ENCODE measurements at regions not wholly inside any gene's neighbourhood (a gene's known extent, or its start where the extent isn't known, plus 50 kb on each side); places are given as distances from the start of the nearest gene placed in this dataset.

DNA sequence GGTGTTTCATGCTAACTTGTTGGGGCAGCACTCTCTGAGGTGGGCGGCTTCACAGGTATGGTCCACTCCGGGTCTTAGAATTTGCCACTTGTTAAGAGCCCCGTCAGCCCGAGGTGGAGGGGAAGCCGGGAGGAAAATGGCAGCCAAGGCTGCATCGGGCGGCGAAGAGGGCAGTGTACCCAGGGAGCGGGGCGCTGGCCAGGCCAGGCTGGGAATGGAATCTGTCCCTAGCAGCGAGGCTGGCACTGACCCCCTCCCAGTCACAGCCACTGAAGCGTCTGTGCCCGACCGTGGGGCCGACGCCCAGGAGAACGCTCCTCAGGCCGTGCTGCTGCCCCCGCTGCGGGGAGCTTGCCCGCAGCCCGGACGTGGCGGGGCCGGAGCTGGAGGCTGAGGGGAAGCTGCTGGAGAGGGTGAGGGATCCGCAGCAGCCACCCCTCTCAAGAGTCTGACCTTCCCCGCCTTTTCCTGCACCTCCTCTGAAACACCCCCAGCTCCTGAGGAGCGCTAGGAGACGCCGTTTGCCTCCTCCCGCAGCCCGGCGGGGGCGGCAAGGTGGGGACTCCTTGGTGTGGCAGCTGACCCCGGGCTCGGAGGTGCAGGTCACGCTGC lies 313.8 kb upstream of the SPRY2 start:
- no peak overlapping the region for H3K27ac ChIP-seq
- H3K4me3 ChIP-seq: no peak overlapping the region
- DNase-seq: no peak
- ATAC-seq: no peak
- H3K9me3 ChIP-seq: no peaks in the 10 kb centered on the region
- no peaks in the 10 kb centered on the region for H3K36me3 ChIP-seq (ENCODE audit: insufficient read depth in 1 of 2, low read depth in 1 of 2)
- no peaks in the 10 kb centered on the region for H3K4me1 ChIP-seq
- intact Hi-C loops (cut with DNase I): no loop called here
- TF ChIP-seq, protein P1, sequence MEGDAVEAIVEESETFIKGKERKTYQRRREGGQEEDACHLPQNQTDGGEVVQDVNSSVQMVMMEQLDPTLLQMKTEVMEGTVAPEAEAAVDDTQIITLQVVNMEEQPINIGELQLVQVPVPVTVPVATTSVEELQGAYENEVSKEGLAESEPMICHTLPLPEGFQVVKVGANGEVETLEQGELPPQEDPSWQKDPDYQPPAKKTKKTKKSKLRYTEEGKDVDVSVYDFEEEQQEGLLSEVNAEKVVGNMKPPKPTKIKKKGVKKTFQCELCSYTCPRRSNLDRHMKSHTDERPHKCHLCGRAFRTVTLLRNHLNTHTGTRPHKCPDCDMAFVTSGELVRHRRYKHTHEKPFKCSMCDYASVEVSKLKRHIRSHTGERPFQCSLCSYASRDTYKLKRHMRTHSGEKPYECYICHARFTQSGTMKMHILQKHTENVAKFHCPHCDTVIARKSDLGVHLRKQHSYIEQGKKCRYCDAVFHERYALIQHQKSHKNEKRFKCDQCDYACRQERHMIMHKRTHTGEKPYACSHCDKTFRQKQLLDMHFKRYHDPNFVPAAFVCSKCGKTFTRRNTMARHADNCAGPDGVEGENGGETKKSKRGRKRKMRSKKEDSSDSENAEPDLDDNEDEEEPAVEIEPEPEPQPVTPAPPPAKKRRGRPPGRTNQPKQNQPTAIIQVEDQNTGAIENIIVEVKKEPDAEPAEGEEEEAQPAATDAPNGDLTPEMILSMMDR (IDR thresholded peaks at IDR 0.05): no peak
- H3K27me3 ChIP-seq (ENCODE audit: insufficient read depth in 3 of 3, low read length in 2 of 3): no peaks in the 10 kb centered on the region
- WGBS, 3 donors: 58 to 75% (median 73%) methylated on average over 36 to 37 of the region's 37 CpGs

DNA sequence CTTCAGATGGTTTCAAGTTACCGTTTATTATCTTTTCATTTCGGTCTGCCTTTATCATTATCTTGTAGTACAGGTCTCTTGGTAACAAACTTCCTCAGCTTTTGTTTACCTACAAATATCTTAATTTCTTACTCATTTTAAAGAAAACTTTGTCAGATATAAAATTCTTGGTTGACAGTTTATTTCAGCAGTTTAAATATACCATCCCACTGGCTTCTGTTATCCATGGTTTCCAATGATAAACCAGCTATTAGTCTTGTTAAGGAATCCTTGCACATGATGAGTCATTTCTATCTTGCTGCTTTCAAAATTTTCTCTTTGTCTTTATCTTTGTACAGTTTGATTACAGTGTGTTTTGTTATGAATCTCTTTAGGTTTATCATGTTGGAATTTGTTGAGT lies 308.3 kb upstream of the SPRY2 start:
- Histone ChIP-seq H3K9me3 (peaks cover 4% of the 10 kb centered on the region), H3K4me1 (no peaks in the 10 kb centered on the region), H3K36me3 (ENCODE audit: insufficient read depth in 1 of 2, low read depth in 1 of 2) (no peaks in the 10 kb centered on the region), H3K27me3 (ENCODE audit: insufficient read depth in 3 of 3, low read length in 2 of 3) (no peaks in the 10 kb centered on the region), H3K4me3 (no peak overlapping the region), H3K27ac (no peak overlapping the region)
- intact Hi-C loops (cut with DNase I): no loop called here
- TF ChIP-seq, protein P1 (IDR thresholded peaks at IDR 0.05): no peak
- 95 to 96% (median 96%) methylated on average over 2 of the region's 2 CpGs for WGBS, 3 donors
- ATAC-seq (no peak), DNase-seq (no peak)

DNA sequence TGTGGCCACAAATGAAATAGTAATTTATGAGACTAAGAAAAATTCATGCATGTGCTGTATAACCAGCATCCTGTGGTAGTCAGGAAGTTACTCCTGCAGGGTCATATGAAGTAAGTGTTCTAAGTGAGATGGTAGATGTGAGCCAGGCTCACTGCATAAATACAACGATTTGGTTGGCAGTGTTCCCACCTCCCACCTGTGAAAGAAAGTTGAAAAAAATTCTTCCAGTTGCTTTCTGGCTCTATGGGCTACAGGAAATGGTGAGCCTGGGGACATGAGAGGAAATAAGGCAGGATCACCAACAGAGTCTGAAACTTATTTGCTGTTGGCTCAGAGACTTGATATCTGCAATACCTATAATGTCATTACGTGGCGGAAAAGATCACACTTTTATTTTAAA lies 301.7 kb upstream of the SPRY2 start:
- no peak overlapping the region for H3K4me3 ChIP-seq
- H3K4me1 ChIP-seq: no peaks in the 10 kb centered on the region
- ATAC-seq (no peak), DNase-seq (no peak)
- 50 to 53% (median 52%) methylated on average over 3 of the region's 3 CpGs for WGBS, 3 donors
- TF ChIP-seq, protein P1 (IDR thresholded peaks at IDR 0.05): no peak
- no peaks in the 10 kb centered on the region for H3K9me3 ChIP-seq
- intact Hi-C loops (cut with DNase I): no loop called here
- H3K36me3 ChIP-seq (ENCODE audit: insufficient read depth in 1 of 2, low read depth in 1 of 2): no peaks in the 10 kb centered on the region
- H3K27ac ChIP-seq: no peak overlapping the region
- no peaks in the 10 kb centered on the region for H3K27me3 ChIP-seq (ENCODE audit: insufficient read depth in 3 of 3, low read length in 2 of 3)

DNA sequence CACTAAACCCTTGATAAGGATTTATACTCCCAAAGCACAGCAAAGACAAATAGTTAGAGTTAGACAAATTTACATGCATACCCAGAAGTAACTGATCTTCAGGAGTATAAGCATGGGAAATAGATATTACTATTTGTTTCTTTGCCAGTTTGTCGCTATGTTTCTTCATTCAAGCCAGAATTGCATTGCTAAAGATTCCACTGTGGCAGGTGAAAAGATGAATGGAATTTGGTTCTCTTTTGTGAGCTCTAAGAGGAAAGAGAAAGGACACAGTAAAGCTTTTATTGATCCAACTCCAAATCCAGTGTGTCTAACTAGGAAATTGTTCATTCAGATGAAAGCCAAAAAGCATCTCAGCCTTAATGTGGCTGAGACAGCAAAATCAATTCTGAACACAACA lies 292.3 kb upstream of the SPRY2 start:
- H3K9me3 ChIP-seq: no peaks in the 10 kb centered on the region
- ATAC-seq: no peak
- H3K27ac ChIP-seq: no peak overlapping the region
- no peaks in the 10 kb centered on the region for H3K4me1 ChIP-seq
- H3K4me3 ChIP-seq: no peak overlapping the region
- no peak for DNase-seq
- 28 to 35% (median 32%) methylated on average over 1 of the region's 1 CpG for WGBS, 3 donors
- H3K36me3 ChIP-seq (ENCODE audit: insufficient read depth in 1 of 2, low read depth in 1 of 2): no peaks in the 10 kb centered on the region
- no peaks in the 10 kb centered on the region for H3K27me3 ChIP-seq (ENCODE audit: insufficient read depth in 3 of 3, low read length in 2 of 3)
- intact Hi-C loops (cut with DNase I): no loop called here
- TF ChIP-seq, protein P1 (IDR thresholded peaks at IDR 0.05): no peak

- no peaks in the 10 kb centered on the region for H3K9me3 ChIP-seq
- H3K4me3 ChIP-seq: no peak overlapping the region
- TF ChIP-seq, protein P1 (IDR thresholded peaks at IDR 0.05): no peak
- ATAC-seq: peak; percentile 27 to 80 (median 69)
- no peak for DNase-seq
- no peaks in the 10 kb centered on the region for H3K4me1 ChIP-seq
- no peak overlapping the region for H3K27ac ChIP-seq
- intact Hi-C loops (cut with DNase I): no loop called here
- no peaks in the 10 kb centered on the region for H3K36me3 ChIP-seq (ENCODE audit: insufficient read depth in 1 of 2, low read depth in 1 of 2)
- 54 to 69% (median 58%) methylated on average over 3 of the region's 3 CpGs for WGBS, 3 donors
- H3K27me3 ChIP-seq (ENCODE audit: insufficient read depth in 3 of 3, low read length in 2 of 3): no peaks in the 10 kb centered on the region
Observed at GRCh38 chr13:80630685-80631121, 289.8 kb upstream of the SPRY2 start.
